Subcutaneous abdominal adipose tissue (tissue), 5 donors: ENCODE measurements at regions not wholly inside any gene's neighbourhood (a gene's known extent, or its start where the extent isn't known, plus 50 kb on each side); places are given as distances from the start of the nearest gene placed in this dataset.
"Not testable (repeated sequence)": the region's sequence is repeated elsewhere in the genome, so short reads cannot be mapped to it uniquely, and the experiment has no call there.

Experiments
- H3K27ac ChIP-seq: one replicate; pipeline ENCODE4 v1.7.0; 2013; ENCODE audit warnings: low read depth, mild to moderate bottlenecking, inconsistent platforms, low read length, moderate library complexity
- H3K27me3 ChIP-seq, 5 donors: one replicate each; pipeline ENCODE4 v1.7.0; 2013; ENCODE audit warnings: low read length in 5 of 5, inconsistent platforms in 1 of 5; ENCODE audit not compliant: control insufficient read depth in 5 of 5, insufficient read depth in 4 of 5
- H3K36me3 ChIP-seq, 5 donors: one replicate each; pipeline ENCODE4 v1.7.0; 2013; ENCODE audit warnings: low read length in 5 of 5; ENCODE audit not compliant: control insufficient read depth in 5 of 5, insufficient read depth in 5 of 5
- H3K4me1 ChIP-seq, 5 donors: one replicate each; pipeline ENCODE4 v1.7.0; 2013; ENCODE audit warnings: low read length in 5 of 5, mild to moderate bottlenecking in 3 of 5, moderate library complexity in 1 of 5; ENCODE audit not compliant: control insufficient read depth in 5 of 5, insufficient read depth in 5 of 5
- H3K4me3 ChIP-seq, 5 donors: one replicate each; pipeline ENCODE4 v1.7.0; 2013; ENCODE audit warnings: low read length in 5 of 5, low read depth in 1 of 5
- H3K9ac ChIP-seq, 5 donors: one replicate each; pipeline ENCODE4 v1.7.0; 2013; ENCODE audit warnings: low read length in 5 of 5, mild to moderate bottlenecking in 4 of 5, moderate library complexity in 3 of 5
- H3K9me3 ChIP-seq, 5 donors: one replicate each; pipeline ENCODE4 v1.7.0; 2013; ENCODE audit warnings: low read length in 5 of 5; ENCODE audit not compliant: control insufficient read depth in 5 of 5
- donor health status: healthy.
- donor health status: healthy.
- donor health status: healthy.
- donor health status: healthy.
- donor health status: healthy.

- Histone ChIP-seq H3K36me3 (no peaks in the 10 kb centered on the region), H3K4me3 (no peak overlapping the region), H3K27me3 (peaks cover 0 to 2% (median 0%) of the 10 kb centered on the region in 5 donors), H3K4me1 (no peaks in the 10 kb centered on the region), H3K27ac (no peak overlapping the region), H3K9me3 (no peaks in the 10 kb centered on the region), H3K9ac (no peak overlapping the region)
Measured at GRCh38 chr21:17397703-17398102, 115.1 kb upstream of the CXADR start.

- H3K4me3 ChIP-seq, H3K4me1 ChIP-seq, H3K27ac ChIP-seq, H3K27me3 ChIP-seq, H3K9ac ChIP-seq, H3K36me3 ChIP-seq, H3K9me3 ChIP-seq: not testable (repeated sequence)
Measured at GRCh38 chr21:17398954-17399353, 113.9 kb upstream of the CXADR start.

DNA sequence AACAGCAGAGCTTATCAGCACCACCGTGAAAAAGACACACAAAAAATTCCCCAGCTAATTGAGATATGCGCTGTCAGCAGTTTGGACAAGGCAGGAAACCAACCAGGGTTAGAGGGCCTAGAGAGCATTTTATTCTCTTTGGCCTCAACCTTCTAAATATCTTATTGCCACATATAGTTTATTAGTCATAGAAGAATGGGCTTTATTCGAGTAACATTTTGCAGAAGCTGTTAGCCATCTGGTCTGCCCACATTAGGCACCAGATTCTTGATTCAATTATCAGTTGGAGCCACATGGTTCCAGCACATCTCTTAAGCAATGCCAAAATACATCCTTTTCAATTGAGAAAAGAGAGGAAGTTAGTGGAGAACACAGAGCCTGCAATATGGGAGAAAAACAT is 109.9 kb upstream of the CXADR start:
- no peak overlapping the region for H3K27ac ChIP-seq
- H3K4me3 ChIP-seq, result no peak overlapping the region
- no peaks in the 10 kb centered on the region for H3K4me1 ChIP-seq
- no peak overlapping the region for H3K9ac ChIP-seq
- H3K36me3 ChIP-seq, result no peaks in the 10 kb centered on the region
- no peaks in the 10 kb centered on the region for H3K9me3 ChIP-seq
- H3K27me3 ChIP-seq, result no peaks in the 10 kb centered on the region

DNA sequence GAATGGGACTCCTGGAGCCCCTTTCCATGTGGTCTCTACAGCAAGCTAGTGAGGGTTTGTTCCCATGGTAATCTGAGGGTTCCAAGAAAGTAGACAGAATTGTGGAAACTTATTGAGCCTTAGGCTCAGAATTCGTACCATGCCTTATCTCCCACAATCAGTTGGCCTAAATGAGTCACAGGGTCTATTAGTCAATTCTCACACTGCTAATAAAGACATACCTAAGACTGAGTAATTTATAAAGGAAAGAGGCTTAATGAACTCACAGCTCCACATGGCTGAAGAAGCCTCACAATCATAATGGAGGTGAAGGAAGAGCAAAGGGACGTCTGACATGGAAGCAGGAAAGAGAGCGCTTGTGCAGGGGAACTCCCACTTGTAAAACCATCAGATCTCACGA is 106.6 kb upstream of the CXADR start:
- no peak overlapping the region for H3K27ac ChIP-seq
- H3K27me3 ChIP-seq, result no peaks in the 10 kb centered on the region
- H3K36me3 ChIP-seq, result no peaks in the 10 kb centered on the region
- H3K9ac ChIP-seq, result no peak overlapping the region
- H3K4me1 ChIP-seq, result no peaks in the 10 kb centered on the region
- H3K4me3 ChIP-seq, result no peak overlapping the region
- H3K9me3 ChIP-seq, result no peaks in the 10 kb centered on the region

DNA sequence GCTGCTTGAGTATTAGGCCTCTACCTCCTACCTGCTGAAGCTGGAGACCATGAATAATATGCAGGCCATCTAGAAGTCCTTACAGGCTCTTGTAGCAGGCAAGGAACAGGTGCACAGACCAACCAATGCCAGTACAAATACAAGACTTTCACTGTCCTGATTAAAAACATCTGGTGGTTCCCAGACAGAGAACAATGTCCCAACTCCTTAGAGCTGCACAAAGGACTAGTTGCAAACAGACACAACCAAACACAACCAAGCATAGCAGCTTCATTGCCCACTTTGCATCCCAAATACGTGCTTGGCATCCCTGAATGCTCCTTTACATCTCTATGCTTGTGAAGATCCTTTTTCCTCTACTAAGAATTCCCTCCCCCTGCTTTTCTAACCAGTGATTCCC is 98.1 kb upstream of the CXADR start:
- Histone ChIP-seq H3K9ac (no peak overlapping the region), H3K9me3 (no peaks in the 10 kb centered on the region), H3K36me3 (no peaks in the 10 kb centered on the region), H3K27ac (no peak overlapping the region), H3K27me3 (peaks cover 0 to 2% (median 0%) of the 10 kb centered on the region in 5 donors), H3K4me3 (no peak overlapping the region), H3K4me1 (no peaks in the 10 kb centered on the region)

- no peaks in the 10 kb centered on the region for H3K4me1 ChIP-seq
Measured at GRCh38 chr21:17416139-17416538, 96.7 kb upstream of the CXADR start.

GRCh38 chr21:17422931-17423330 is 89.9 kb upstream of the CXADR start:
- H3K36me3 ChIP-seq, result no peaks in the 10 kb centered on the region
- H3K9ac ChIP-seq, result no peak overlapping the region
- no peaks in the 10 kb centered on the region for H3K27me3 ChIP-seq
- no peaks in the 10 kb centered on the region for H3K4me1 ChIP-seq
- peaks cover 0 to 3% (median 0%) of the 10 kb centered on the region in 5 donors for H3K9me3 ChIP-seq
- no peak overlapping the region for H3K4me3 ChIP-seq
- H3K27ac ChIP-seq, result no peak overlapping the region

More at GRCh38 chr21:17416139-17416538, 96.7 kb upstream of the CXADR start:
- Histone ChIP-seq H3K27me3 (peaks cover 0 to 2% (median 0%) of the 10 kb centered on the region in 5 donors), H3K36me3 (no peaks in the 10 kb centered on the region), H3K27ac (no peak overlapping the region), H3K9me3 (no peaks in the 10 kb centered on the region), H3K9ac (no peak overlapping the region), H3K4me3 (no peak overlapping the region)

- peaks cover 0 to 3% (median 0%) of the 10 kb centered on the region in 5 donors for H3K9me3 ChIP-seq
- H3K27ac ChIP-seq, result no peak overlapping the region
- no peak overlapping the region for H3K4me3 ChIP-seq
- H3K36me3 ChIP-seq, result no peaks in the 10 kb centered on the region
- H3K27me3 ChIP-seq, result no peaks in the 10 kb centered on the region
- no peaks in the 10 kb centered on the region for H3K4me1 ChIP-seq
- H3K9ac ChIP-seq, result no peak overlapping the region
Measured at GRCh38 chr21:17427157-17427556, 85.7 kb upstream of the CXADR start.

DNA sequence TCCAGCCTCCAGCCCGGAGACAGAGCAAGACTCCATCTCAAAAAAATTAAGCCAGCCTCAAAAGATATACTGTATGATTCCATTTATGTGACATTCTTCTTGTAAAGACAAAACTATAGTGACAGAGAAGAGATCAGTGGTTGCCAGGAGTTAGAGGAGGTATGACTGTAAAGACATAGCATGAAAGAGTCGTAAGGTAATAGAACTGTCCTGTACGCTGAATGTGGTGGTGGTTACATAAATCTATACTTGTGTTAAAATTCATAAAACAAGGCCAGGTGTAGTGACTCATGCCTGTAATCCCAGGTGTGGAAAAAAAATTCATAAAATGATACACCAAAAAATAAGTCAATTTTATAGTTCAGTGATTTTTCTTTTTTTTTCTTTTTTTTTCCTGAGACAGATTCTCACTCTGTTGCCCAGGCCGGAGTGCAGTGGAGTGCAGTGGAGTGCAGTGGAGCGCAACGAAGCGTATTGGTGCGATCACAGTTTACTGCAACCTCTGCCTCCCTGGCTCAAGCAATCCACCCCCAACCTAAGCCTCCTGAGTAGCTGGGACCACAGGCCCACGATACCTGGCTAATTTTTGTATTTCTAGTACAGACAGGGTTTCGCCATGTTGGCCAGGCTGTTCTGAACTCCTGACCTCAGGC is 84.9 kb upstream of the CXADR start:
- no peak overlapping the region for H3K4me3 ChIP-seq
- H3K9ac ChIP-seq, result no peak overlapping the region
- no peaks in the 10 kb centered on the region for H3K36me3 ChIP-seq
- no peak overlapping the region for H3K27ac ChIP-seq
- no peaks in the 10 kb centered on the region for H3K4me1 ChIP-seq
- no peaks in the 10 kb centered on the region for H3K27me3 ChIP-seq
- H3K9me3 ChIP-seq, result peaks cover 0 to 3% (median 0%) of the 10 kb centered on the region in 5 donors

- Histone ChIP-seq H3K4me3 (no peak overlapping the region), H3K27ac (no peak overlapping the region)
Measured at GRCh38 chr21:17428484-17428869, 84.4 kb upstream of the CXADR start.

More at GRCh38 chr21:17428484-17428869, 84.4 kb upstream of the CXADR start:
- Histone ChIP-seq H3K9ac (no peak overlapping the region), H3K4me1 (no peaks in the 10 kb centered on the region), H3K9me3 (peaks cover 0 to 3% (median 0%) of the 10 kb centered on the region in 5 donors), H3K36me3 (no peaks in the 10 kb centered on the region), H3K27me3 (no peaks in the 10 kb centered on the region)
